Choroid plexus epithelial cell (primary cell): ENCODE measurements at regions not wholly inside any gene's neighbourhood (a gene's known extent, or its start where the extent isn't known, plus 50 kb on each side); places are given as distances from the start of the nearest gene placed in this dataset.

Experiments
- DNase-seq: peaks from one replicate; pipeline ENCODE4 v3.0.0-alpha.2; 2010; ENCODE audit warnings: low read depth
- H3K4me3 ChIP-seq: 2 replicates; pipeline ENCODE4 v1.5.1; 2011; ENCODE audit warnings: low read depth, mild to moderate bottlenecking, control low read depth, low read length, moderate library complexity
- CTCF ChIP-seq: conservative IDR thresholded peaks from 2 replicates; pipeline ENCODE4 v1.5.1; 2011; ENCODE audit warnings: low read depth, mild to moderate bottlenecking, control low read depth, inconsistent platforms, low read length, moderate library complexity

GRCh38 chr17:83149029-83149725 is 69.8 kb downstream of the METRNL start:
- DNase-seq: no peak
- no peak for TF ChIP-seq CTCF

GRCh38 chr17:83149761-83150251 is 70.4 kb downstream of the METRNL start:
- no peak for TF ChIP-seq CTCF
- DNase-seq: peak; percentile 44
- no peak overlapping the region for H3K4me3 ChIP-seq

More at GRCh38 chr17:83149029-83149725, 69.8 kb downstream of the METRNL start:
- no peak overlapping the region for H3K4me3 ChIP-seq

- no peak overlapping the region for H3K4me3 ChIP-seq
- no peak for TF ChIP-seq CTCF
- peak; percentile 14 for DNase-seq
These were observed 71.1 kb downstream of the METRNL start for GRCh38 chr17:83150369-83151055.

GRCh38 chr17:83151056-83151441 is 71.6 kb downstream of the METRNL start:
- H3K4me3 ChIP-seq: no peak overlapping the region
- TF ChIP-seq CTCF: no peak
- DNase-seq: no peak

- no peak for TF ChIP-seq CTCF
- peak; percentile 75 for DNase-seq
- H3K4me3 ChIP-seq: no peak overlapping the region
These were observed 72.2 kb downstream of the METRNL start for GRCh38 chr17:83151442-83152226.

- DNase-seq: no peak
- H3K4me3 ChIP-seq: no peak overlapping the region
- TF ChIP-seq CTCF: no peak
These were observed 72.9 kb downstream of the METRNL start for GRCh38 chr17:83152227-83152744.
